Activated B cell treated with CpG ODN at 0.5 μM for 24 hours (primary cell): ENCODE measurements at regions not wholly inside any gene's neighbourhood (a gene's known extent, or its start where the extent isn't known, plus 50 kb on each side); places are given as distances from the start of the nearest gene placed in this dataset.
"Not testable (repeated sequence)": the region's sequence is repeated elsewhere in the genome, so short reads cannot be mapped to it uniquely, and the experiment has no call there.

Experiments
- ATAC-seq: fragments of 200-7000 bp; cut with Tn5 transposase; one replicate; pipeline ENCODE4 v1.10.0; 2021; ENCODE audit warnings: low read depth, mild to moderate bottlenecking, moderate library complexity
- CTCF ChIA-PET: fragments of 350-600 bp; sonication (Branson Sonifier 250); formaldehyde crosslinking; loops from one replicate; lab custom pipeline; 2021; ENCODE audit warnings: antibody characterized with exemption; lab: Charles Lee
- POLR2A ChIA-PET: fragments of 350-600 bp; sonication (Branson Sonifier 250); formaldehyde crosslinking; loops from one replicate; lab custom pipeline; 2021; ENCODE audit warnings: antibody characterized with exemption; lab: Charles Lee
- DNase-seq: peaks from one replicate; pipeline ENCODE4 v3.0.0; 2022
- H3K27ac Mint-ChIP-seq: one replicate; pipeline ENCODE4 v1.8.0; 2020; ENCODE audit warnings: mixed read lengths
- H3K27me3 Mint-ChIP-seq: one replicate; pipeline ENCODE4 v1.8.0; 2021; ENCODE audit warnings: mixed read lengths
- H3K36me3 Mint-ChIP-seq: one replicate; pipeline ENCODE4 v1.8.0; 2021; ENCODE audit warnings: low read depth, mixed read lengths
- H3K4me1 Mint-ChIP-seq: one replicate; pipeline ENCODE4 v1.8.0; 2021; ENCODE audit warnings: mixed read lengths
- H3K4me3 Mint-ChIP-seq: one replicate; pipeline ENCODE4 v1.8.0; 2020; ENCODE audit warnings: mild to moderate bottlenecking, mixed read lengths
- H3K9me3 Mint-ChIP-seq: one replicate; pipeline ENCODE4 v1.8.0; 2020; ENCODE audit warnings: mixed read lengths
- CTCF ChIP-seq: fragments of 200-600 bp; IDR thresholded peaks from one replicate; pipeline ENCODE4 v1.8.0; 2022; ENCODE audit warnings: antibody characterized with exemption, mild to moderate bottlenecking
- intact Hi-C: fragments of 100-400 bp; cut with micrococcal nuclease; formaldehyde crosslinking; loops from one replicate; pipeline ENCODE4 v1.15.1; 2024

DNA sequence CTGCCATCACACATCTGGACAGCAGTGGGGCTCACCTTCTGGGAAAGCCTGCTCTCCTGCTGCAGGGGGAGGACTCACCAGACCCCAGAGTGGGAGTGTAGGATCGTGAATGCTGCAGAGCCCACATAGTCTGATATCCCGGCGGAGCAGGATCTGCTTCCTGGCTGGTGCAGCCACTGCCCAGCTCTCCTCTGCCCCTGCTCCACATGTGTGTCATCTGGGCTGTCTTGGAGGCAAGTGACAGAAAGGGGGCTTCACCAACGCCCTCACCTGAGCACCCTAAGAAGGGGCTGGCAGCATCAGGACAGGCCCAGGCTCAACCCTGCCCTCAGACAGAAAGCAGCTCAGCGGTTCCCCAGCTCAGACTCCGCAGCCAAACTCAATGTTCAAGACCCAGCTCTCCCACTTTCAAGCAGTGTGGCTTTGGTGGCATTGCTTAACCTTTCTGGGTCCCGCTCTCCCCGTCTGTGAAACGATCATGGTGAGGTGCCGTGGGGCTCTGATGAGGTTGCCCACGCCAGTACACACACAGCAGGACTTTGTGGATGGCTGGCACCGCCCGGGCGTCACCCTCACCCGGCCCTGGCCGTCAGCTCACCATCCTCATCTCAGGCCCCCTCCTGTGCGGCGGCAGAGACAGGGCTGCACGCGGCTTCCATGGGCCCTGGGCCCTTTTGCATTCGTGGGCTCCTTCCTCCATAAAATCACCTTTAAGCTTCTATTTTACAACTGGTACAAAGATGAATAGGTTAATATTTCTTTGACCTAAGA is 91.0 kb upstream of the SFSWAP start:
- Mint-ChIP-seq H3K9me3 (no peaks in the 10 kb centered on the region), H3K27me3 (peaks cover 18% of the 10 kb centered on the region), H3K27ac (no peak overlapping the region), H3K36me3 (no peaks in the 10 kb centered on the region), H3K4me1 (no peaks in the 10 kb centered on the region), H3K4me3 (no peak overlapping the region)
- intact Hi-C loops: no loop called here
- DNase-seq (no peak), ATAC-seq (no peak)
- ChIA-PET CTCF (no interaction called here), POLR2A (no interaction called here)
- no peak for TF ChIP-seq CTCF

GRCh38 chr12:131620520-131620919 is 90.4 kb upstream of the SFSWAP start:
- Mint-ChIP-seq H3K27ac (no peak overlapping the region), H3K4me1 (no peaks in the 10 kb centered on the region), H3K4me3 (no peak overlapping the region), H3K36me3 (no peaks in the 10 kb centered on the region), H3K9me3 (no peaks in the 10 kb centered on the region), H3K27me3 (peaks cover 15% of the 10 kb centered on the region)
- no peak for TF ChIP-seq CTCF
- CTCF ChIA-PET: no interaction called here
- no peak for DNase-seq
- POLR2A ChIA-PET: no interaction called here
- intact Hi-C loops: no loop called here
- no peak for ATAC-seq

DNA sequence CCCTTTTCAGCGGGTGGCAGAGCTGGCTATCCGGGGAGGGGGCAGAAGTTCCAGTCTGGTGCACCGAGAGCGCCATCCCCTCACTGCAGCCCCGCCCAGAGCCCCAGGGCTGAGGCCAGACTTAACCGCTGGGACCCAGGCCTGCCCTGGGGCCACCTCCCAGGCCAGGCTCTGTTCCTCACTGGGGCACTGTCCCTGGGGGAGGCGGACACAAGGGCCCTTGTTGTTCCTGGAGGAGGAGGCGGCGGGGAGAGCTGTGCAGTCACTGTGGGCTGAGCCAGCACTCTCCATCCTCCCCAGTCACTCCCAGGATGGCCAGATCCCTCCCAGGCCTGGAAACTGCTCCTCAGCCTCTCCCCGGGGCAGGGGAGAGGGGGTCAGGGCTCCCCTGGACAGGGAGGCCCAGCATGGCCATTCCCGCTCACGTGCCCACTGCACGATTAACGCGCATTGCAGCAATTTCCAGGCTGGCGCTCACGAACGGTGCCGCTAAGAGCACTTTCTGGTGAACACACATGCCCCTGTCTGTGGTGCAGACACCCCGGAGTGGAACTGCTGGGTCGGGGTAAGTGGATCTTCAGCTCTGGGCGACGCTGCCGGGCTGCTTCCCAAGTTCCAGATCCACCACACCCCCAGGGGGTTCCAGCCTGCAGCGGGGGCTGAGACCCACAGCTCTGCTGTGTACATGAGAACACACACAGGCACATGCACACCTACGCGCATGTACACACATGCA is 89.8 kb upstream of the SFSWAP start:
- no peaks in the 10 kb centered on the region for H3K36me3 Mint-ChIP-seq
- no peak overlapping the region for H3K4me3 Mint-ChIP-seq
- ChIA-PET CTCF (no interaction called here), POLR2A (no interaction called here)
- DNase-seq: no peak
- intact Hi-C loops: no loop called here
- no peaks in the 10 kb centered on the region for H3K9me3 Mint-ChIP-seq
- no peak overlapping the region for H3K27ac Mint-ChIP-seq
- H3K27me3 Mint-ChIP-seq: peaks cover 15% of the 10 kb centered on the region
- TF ChIP-seq CTCF: no peak
- no peak for ATAC-seq
- peaks cover 2% of the 10 kb centered on the region for H3K4me1 Mint-ChIP-seq

- ChIA-PET CTCF (no interaction called here), POLR2A (no interaction called here)
- no peak overlapping the region for H3K27ac Mint-ChIP-seq
- H3K9me3 Mint-ChIP-seq: no peaks in the 10 kb centered on the region
- no peak for ATAC-seq
- DNase-seq: no peak
- H3K27me3 Mint-ChIP-seq: peaks cover 9% of the 10 kb centered on the region
- no peak overlapping the region for H3K4me3 Mint-ChIP-seq
- H3K36me3 Mint-ChIP-seq: no peaks in the 10 kb centered on the region
- no peak for TF ChIP-seq CTCF
- peaks cover 2% of the 10 kb centered on the region for H3K4me1 Mint-ChIP-seq
- intact Hi-C loops: no loop called here
These were observed 89.0 kb upstream of the SFSWAP start for GRCh38 chr12:131621701-131622421.

GRCh38 chr12:131622422-131622955 is 88.4 kb upstream of the SFSWAP start:
- DNase-seq: no peak
- H3K27ac Mint-ChIP-seq: no peak overlapping the region
- H3K4me1 Mint-ChIP-seq: peaks cover 2% of the 10 kb centered on the region
- no peaks in the 10 kb centered on the region for H3K9me3 Mint-ChIP-seq
- intact Hi-C loops: no loop called here
- ATAC-seq: no peak
- TF ChIP-seq CTCF: no peak
- H3K27me3 Mint-ChIP-seq: peaks cover 3% of the 10 kb centered on the region
- POLR2A ChIA-PET: no interaction called here
- H3K4me3 Mint-ChIP-seq: no peak overlapping the region
- no peaks in the 10 kb centered on the region for H3K36me3 Mint-ChIP-seq
- CTCF ChIA-PET: no interaction called here

- H3K36me3 Mint-ChIP-seq, H3K27me3 Mint-ChIP-seq, intact Hi-C loops, H3K27ac Mint-ChIP-seq, ATAC-seq, POLR2A ChIA-PET, CTCF ChIA-PET, DNase-seq, H3K9me3 Mint-ChIP-seq, H3K4me1 Mint-ChIP-seq, H3K4me3 Mint-ChIP-seq: not testable (repeated sequence)
These were observed 87.2 kb upstream of the SFSWAP start for GRCh38 chr12:131623404-131624368.
